ENCODE measurements at regions not wholly inside any gene's neighbourhood (a gene's known extent, or its start where the extent isn't known, plus 50 kb on each side); places are given as distances from the start of the nearest gene placed in this dataset.

DNA sequence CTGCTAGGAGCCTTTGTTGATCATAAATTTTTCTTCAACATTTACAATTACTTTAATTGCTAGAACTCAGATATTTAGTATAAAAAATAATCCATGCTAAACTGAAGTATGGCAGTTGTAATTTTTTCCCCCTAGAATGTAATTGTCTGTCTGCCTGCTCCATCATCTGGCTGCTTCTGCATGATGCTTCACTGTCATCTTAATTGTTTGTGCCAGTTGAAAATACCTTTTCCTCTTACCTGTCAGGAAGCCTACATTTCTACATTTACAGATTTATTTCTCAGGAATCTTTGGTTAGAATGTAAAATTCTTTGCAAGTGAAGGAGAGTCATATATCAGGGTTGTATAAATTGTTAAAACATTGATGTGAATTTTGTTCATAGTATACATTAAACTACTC is 348.6 kb downstream of the GRXCR1 start:
- no peak for DNase-seq (ENCODE audit: extremely low read depth in 1 of 11, low read depth in 9 of 11, low spot score in 4 of 11)

DNA sequence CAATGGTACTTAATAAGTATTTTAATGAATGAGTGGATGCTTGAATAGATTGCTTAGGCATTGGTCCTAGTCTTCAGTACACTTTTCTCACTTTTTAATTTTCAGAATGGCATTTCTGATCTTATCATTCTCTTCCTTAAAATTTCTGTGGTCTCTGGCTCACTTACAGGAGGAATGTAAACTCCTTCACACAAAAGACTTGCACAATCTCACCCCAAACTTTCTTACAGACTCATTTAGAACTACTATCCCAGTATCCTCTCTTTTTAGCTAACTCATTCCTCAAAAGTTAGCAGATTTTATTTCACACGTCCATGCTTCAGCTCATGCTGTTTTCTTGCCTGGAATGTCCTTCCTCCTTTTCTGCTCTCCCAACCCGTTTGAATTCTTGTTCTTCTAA is 350.1 kb downstream of the GRXCR1 start:
- no peak for DNase-seq (ENCODE audit: extremely low read depth in 1 of 11, low read depth in 9 of 11, low spot score in 4 of 11)

DNA sequence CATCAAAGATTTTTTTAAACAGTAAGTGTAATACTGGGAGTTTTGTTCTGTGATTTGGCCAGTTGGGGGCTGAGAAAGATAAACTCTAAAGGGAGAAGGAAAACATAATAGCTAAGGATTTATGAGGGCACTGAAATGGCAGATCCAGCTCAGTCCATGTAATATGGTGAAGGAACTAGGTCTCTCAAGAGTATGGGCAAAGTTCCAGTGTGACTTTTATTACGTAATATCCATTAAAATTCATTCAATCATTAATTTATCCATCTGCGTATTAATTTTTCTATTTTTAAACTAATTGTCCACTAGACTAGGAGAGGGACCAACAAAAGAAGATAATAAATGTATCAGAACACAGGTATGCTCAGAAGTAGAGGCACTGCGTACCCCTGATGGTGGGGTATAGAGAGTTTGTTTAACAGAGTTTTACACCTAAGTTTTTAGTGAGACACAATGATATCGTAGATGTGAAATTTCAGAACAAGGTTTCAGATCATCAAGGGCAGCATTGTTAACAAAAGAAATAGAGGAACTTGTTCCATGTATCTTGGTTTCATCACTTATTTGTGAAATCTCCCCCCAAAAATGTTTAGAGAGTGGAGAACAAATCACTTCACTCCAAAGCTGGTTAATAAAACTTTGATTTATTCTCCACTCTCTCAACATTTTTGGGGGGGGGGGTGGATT is 351.1 kb downstream of the GRXCR1 start:
- DNase-seq (ENCODE audit: extremely low read depth in 1 of 11, low read depth in 9 of 11, low spot score in 4 of 11), result no peak

DNA sequence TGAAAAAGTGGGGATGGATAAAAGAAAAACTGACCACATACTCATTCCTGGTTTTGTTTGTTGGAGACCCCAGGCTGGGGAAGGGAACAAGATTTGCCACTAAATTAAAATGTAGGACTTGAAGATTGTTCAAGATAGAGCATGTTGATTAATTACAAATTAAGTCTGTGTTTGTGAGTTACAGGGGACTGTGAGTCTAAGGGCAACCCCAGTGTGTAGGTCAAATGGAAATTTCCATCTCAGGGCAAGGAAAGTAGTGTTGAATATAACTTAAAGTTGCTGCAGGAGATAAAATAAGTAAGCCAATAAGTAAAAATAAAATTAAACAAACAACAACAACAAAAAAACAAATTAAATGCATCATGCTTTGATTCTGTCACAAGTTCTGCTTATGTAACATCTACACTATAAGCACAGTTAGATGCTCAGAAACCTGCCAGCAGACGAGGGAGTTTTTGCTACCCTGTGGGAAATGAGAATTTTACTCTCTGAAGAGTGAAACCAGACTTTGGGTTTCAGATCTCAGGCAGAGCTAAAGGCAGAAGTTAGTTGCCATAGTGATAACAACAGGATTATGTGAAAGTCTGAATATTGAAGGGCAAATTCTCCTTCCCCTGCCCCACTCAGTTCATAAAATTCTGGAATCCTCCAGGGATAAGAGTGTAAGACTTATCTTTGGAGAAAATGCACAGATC is 352.3 kb downstream of the GRXCR1 start:
- no peak for DNase-seq (ENCODE audit: extremely low read depth in 1 of 11, low read depth in 9 of 11, low spot score in 4 of 11)

DNA sequence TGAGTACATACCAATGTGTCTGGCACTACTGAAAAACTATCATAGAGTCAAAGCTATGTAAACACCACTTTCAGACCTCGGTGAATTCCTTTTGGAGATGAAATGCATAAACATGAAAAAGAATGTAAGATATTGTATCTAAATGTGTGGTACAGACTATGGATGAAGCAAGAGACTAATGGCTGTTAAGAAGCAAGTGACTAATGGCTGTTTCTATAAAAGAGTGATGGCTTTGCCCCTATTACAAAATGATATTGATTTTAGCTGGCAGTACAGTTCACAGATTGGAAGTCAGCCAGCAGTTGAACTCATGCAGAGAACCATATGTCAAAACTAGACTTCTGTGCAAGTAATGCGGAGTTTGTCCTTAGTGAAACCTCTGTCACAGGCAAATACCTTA is 359.3 kb downstream of the GRXCR1 start:
- DNase-seq (ENCODE audit: extremely low read depth in 1 of 11, low read depth in 9 of 11, low spot score in 4 of 11), result no peak

DNA sequence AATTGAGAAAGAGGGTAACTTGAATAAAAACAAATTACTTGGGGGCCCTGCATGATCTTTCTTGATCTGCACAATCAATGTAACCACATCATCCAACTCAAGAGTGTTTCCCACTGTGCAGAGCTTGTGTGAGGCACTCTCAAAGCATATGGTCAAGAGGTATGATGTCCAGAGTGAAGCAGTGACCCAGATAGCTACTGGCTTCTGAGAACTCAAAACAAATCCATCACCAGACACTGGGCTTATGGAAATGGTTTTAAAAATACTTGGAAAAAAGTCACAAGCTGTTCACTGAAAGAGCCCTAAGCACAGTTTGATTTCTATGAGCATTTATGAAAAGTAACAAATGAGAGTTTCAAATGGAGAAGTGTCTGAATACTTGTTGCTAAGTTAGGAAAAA is 361.0 kb downstream of the GRXCR1 start:
- no peak for DNase-seq (ENCODE audit: extremely low read depth in 1 of 11, low read depth in 9 of 11, low spot score in 4 of 11)

DNA sequence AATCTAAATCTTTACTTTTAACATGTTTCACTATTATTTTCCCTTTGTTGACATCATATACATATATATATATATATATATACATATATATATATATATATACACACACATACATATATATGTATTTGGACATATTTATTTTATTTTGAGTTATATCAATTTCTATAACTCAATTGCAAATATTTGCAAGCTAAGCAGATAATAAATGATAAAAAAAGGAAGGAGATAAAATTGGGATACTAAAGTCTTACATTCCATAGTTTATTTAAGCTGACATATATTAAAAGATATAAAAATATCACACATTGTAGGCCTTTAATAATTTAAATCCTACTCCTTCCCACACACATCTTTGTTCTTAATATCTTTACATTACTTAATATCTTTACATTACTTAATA is 372.2 kb downstream of the GRXCR1 start:
- no peak for DNase-seq (ENCODE audit: extremely low read depth in 1 of 11, low read depth in 9 of 11, low spot score in 4 of 11)

DNA sequence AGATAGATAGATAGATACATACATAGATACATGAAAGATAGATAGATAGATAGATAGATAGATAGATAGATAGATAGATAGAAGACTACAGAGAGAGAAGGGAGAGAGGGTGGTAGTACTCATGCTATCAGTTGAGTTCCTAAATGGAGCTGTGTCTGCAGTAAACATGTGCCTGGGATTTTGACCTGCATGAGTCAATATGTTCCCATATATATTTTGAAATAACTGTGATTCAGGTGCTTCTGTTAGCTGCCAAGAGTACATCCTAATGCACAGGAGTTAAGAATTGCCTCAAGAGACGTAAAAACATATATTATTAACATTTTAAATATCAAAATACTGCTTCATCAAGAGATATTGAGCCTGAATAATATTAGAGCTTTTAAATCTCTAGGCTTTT is 379.4 kb downstream of the GRXCR1 start:
- no peak for DNase-seq (ENCODE audit: extremely low read depth in 1 of 11, low read depth in 9 of 11, low spot score in 4 of 11)

DNA sequence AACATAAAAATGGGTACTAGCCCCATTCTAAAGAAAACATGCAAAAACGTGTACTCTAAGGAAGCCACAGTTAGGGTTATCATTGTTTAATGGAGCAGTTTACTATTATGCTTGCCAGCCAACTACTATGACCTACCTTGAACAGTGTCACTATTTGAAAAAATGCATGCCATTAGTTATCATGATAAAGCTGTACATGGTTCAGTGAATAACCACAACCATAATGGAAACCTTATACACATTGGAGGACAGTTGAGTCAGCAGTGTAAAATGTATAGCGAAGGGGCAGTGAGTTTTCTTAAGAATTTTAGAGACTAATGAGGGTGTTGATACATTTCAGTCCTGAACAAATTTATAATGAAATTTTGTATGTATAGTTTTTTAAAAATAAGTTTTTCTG is 381.9 kb downstream of the GRXCR1 start:
- DNase-seq (ENCODE audit: extremely low read depth in 1 of 11, low read depth in 9 of 11, low spot score in 4 of 11), result no peak

DNA sequence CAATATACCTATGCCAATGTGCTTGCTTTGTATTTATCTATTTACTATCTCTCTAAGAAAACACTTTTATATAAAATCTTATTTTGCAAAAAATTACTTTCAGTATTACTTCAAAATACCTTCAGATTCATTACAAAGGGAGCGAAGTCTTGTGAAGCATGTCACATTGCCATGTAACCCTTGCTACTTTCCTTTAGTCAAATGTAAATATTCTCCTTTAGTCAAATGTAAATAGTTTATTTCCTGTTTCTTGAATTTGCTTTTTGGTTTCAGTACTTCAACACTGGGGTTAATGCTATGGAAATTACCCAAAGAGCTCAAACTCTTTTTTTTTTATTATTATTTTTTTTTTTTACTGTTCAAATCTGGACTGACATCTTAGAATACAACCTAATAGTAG is 383.3 kb downstream of the GRXCR1 start:
- no peak for DNase-seq (ENCODE audit: extremely low read depth in 1 of 11, low read depth in 9 of 11, low spot score in 4 of 11)

DNA sequence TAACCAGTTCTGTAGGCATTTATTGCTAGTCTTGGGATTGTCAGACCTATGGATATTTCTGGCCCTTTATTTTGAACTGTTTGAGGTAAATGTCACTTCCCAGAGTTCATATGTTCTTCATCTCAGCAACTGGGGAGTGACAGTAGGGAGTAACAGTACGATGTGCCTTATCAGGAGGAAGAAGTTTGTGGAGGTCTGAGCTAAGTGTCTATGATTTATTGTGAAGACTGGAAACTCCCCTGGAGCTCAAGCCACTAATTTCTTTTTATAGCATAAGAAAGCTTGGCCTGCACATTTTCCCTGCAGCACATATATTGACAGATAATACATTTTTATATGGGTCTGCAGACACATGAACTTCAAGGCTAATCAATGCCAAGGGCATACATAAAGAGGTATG is 383.8 kb downstream of the GRXCR1 start:
- DNase-seq (ENCODE audit: extremely low read depth in 1 of 11, low read depth in 9 of 11, low spot score in 4 of 11), result no peak

DNA sequence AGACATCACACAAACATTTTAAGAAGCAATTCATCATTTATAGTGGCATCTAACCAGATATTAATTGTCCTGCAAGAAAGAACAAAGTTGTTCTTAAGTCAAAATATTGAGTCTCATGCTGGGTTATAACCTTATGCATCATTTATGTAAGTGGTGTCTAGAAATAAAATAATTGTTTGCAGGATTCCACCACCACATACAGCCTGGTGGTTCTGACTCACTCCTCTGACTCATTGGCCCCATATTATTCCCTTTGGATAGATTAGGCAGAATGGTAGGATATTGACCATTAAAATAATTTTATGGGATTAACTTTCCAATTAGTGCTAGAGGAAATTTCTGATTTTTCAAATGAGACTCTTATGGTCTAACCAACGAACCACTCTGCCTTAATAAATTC is 384.5 kb downstream of the GRXCR1 start:
- no peak for DNase-seq (ENCODE audit: extremely low read depth in 1 of 11, low read depth in 9 of 11, low spot score in 4 of 11)

DNA sequence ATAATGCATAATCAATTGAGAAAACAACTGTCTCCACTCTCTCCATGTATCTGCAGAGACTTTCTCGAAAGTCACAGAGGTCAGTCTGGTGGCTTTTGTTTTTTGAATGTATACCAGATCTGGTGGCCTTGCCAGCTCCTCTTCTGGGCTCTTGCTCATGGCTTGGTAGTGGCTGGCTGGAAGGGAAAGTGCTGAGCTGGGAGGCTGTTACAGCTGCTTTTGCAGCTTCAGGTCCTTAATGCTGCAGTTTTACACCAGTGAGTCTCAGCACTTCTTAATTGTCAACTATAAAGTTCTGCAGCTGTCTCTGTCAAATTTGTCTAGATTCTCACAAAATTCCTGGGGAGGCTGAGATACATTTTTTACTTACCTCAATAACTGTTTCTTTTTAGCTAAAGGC is 390.0 kb downstream of the GRXCR1 start:
- DNase-seq (ENCODE audit: extremely low read depth in 1 of 11, low read depth in 9 of 11, low spot score in 4 of 11), result no peak

DNA sequence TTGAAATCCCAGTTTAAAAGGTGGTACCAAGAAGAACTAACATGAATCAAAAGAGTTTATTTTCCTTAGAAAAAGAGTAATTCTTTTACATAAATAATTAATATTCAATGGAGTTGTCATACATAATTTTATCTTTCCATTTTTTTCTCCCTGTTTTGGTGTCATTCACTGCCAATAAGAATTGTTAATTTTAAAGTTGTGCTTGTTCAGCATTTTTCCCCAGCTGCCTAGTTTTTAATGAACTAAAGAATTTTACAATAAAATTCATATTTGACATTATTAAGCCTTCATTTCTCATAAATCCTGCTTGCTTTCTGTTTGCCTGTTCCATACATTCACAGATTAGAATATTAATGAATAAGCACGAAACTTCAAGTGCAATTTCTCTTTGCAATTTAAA is 393.6 kb downstream of the GRXCR1 start:
- no peak for DNase-seq (ENCODE audit: extremely low read depth in 1 of 11, low read depth in 9 of 11, low spot score in 4 of 11)

DNA sequence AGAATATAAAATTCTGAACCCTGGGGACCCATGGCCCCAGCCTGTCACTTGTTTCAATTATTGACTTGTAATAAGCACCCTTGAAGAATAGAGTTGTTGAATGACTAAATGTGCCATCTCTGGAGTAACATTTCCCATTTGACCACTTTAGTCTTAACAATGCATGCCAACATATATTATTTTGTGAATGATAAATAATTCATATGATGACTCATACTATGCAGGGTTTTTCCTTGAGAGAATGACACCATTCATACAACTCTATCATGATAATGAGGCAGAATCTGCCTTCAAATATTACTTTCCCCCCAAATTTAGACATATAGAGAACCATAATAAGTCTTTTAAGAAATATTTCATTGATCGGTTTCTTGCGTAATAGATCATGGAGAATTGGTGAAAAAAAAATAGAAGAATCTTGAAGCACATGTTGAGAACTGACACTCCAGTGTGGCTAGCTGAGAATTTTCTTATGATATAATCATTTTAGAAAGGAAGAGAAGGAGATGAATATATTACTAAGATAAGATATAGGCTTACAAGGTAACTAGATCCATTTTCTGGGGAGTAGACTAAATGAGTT is 404.5 kb downstream of the GRXCR1 start:
- DNase-seq (ENCODE audit: extremely low read depth in 1 of 11, low read depth in 9 of 11, low spot score in 4 of 11), result no peak

DNA sequence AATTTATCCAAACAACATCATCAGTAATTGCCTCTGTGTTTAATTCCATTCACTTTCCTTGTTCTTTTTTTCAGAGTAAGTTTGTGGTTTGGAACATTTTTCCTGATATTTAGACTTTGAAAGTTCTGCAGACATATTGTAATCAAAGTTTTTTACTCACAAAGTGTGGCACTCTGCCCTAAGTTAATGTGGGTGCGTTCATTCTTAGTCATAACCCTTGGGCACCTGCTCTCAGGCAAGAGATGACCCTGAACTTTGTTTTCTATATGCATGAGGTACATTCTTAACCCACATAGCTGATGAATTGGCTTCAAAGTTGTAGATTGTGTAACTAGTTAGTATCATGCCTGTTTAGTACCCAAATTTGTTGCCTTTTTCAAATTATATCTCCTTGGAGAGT is 424.3 kb downstream of the GRXCR1 start:
- no peak for DNase-seq (ENCODE audit: extremely low read depth in 1 of 11, low read depth in 9 of 11, low spot score in 4 of 11)

DNA sequence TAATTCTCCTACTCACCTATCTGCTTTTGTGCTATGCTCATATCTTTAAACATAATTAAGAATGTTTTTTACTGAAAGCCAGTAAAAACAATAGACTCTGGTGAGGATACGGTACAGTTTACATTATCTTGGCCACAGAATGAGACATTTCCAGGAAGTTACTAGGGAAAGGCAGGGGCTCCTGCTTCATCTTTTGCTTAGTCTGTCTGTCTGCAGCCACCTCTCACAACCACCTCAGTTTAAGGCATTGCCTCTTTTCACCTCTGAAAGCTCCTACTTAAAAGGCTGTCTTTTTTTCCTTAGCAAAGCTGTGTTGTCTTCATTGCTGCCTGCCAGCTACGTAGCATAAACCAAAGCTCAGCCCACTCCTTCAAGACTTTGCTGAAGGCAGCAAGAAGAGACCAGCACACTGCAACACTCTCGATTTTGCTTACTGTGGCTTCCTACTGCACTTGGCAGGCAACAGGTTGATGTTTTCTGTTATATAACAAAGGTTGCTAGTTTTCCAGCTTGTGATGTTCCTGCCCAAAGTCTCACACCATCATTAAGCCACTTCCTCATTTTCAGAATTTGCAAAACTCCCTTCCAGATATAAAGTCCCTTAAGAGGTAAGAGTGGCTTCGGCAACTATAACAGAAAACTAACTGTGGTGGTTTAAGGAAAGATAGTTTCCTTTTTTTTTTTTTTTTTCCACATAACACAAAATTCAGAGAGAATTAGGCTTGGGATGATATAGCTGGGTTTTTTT is 432.9 kb downstream of the GRXCR1 start:
- no peak for DNase-seq (ENCODE audit: extremely low read depth in 1 of 11, low read depth in 9 of 11, low spot score in 4 of 11)

DNA sequence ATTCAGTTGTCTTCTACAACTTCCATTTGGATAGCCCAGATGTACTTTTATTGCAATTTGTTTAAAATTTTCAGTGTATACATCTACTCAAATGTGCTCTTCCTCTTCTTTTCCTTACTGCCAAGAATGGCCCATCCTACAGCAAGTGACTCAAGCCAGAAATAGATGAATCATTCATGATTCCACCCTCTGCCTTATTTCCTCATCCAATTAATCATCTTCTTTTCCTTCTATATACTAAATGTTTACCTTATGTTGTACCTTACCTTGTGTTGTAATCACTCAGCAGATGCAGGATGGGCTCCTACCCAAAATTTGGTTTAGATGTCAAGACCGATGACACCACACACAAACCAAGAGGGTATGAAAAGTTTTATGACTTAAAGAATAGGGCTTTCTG is 437.8 kb downstream of the GRXCR1 start:
- no peak for DNase-seq (ENCODE audit: extremely low read depth in 1 of 11, low read depth in 9 of 11, low spot score in 4 of 11)

DNA sequence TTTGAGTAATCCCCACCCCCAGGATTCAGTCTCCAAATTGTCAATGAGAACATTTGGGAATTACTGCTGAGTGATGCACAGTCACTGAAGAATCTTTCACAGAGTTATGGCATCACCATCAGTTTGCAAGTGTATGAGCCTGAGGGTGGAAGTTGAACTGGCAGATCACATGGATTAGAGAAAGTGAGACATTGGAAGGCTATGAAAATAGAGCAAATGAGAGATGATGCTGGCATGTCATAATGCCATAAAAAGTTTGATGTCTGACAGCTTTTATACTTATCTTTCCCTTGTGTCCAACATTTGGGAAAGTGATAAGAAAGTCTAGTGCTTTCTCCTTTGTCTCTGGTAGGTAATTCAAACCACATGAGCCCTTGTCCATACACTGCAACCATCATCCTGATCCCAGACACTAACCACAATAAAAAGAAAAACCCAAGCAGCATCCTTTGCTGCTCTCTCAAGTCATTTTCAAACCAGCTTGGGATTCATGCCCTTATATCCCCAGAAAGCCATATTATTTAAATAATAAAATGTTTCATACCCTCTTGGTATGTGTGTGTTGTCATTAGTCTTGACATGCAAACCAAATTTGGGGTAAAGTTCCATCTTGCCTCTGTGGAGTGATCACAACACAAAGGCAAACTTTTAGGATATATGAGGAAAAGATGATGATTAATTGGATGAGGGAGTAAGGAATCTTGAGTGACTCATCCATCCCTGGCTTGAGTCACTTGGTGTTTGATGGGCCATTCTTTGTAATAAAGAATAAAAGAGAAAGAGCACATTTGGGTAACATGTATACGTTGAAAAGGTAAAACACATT is 438.9 kb downstream of the GRXCR1 start:
- no peak for DNase-seq (ENCODE audit: extremely low read depth in 1 of 11, low read depth in 9 of 11, low spot score in 4 of 11)
